Endothelial cell (in vitro differentiated cells): ENCODE measurements at regions not wholly inside any gene's neighbourhood (a gene's known extent, or its start where the extent isn't known, plus 50 kb on each side); places are given as distances from the start of the nearest gene placed in this dataset.

ENCODE experiments used
- DNase-seq: peaks from one replicate; pipeline ENCODE4 v3.0.0; 2021; ENCODE audit warnings: low spot score
- H3K27ac Mint-ChIP-seq: one replicate; pipeline ENCODE4 v1.8.0; 2021; ENCODE audit warnings: mixed read lengths, inconsistent platforms; ENCODE audit not compliant: unreplicated experiment
- H3K27me3 Mint-ChIP-seq: one replicate; pipeline ENCODE4 v1.8.0; 2021; ENCODE audit warnings: mild to moderate bottlenecking, moderate library complexity, mixed read lengths, inconsistent platforms; ENCODE audit not compliant: unreplicated experiment
- H3K36me3 Mint-ChIP-seq: one replicate; pipeline ENCODE4 v1.8.0; 2021; ENCODE audit warnings: mild to moderate bottlenecking, low read depth, mixed read lengths, inconsistent platforms; ENCODE audit not compliant: unreplicated experiment
- H3K4me1 Mint-ChIP-seq: one replicate; pipeline ENCODE4 v1.8.0; 2021; ENCODE audit warnings: mild to moderate bottlenecking, mixed read lengths, inconsistent platforms; ENCODE audit not compliant: unreplicated experiment
- H3K4me3 Mint-ChIP-seq: one replicate; pipeline ENCODE4 v1.8.0; 2021; ENCODE audit warnings: mild to moderate bottlenecking, mixed read lengths, inconsistent platforms; ENCODE audit not compliant: unreplicated experiment
- H3K9me3 Mint-ChIP-seq: one replicate; pipeline ENCODE4 v1.8.0; 2021; ENCODE audit warnings: mixed read lengths, inconsistent platforms; ENCODE audit not compliant: unreplicated experiment
- TF ChIP-seq, protein P1 (sequence below): fragments of 200-600 bp; sonication (generic); IDR thresholded peaks from one replicate; pipeline ENCODE4 v1.5.0; 2021; ENCODE audit warnings: antibody characterized with exemption; ENCODE audit not compliant: unreplicated experiment

DNA sequence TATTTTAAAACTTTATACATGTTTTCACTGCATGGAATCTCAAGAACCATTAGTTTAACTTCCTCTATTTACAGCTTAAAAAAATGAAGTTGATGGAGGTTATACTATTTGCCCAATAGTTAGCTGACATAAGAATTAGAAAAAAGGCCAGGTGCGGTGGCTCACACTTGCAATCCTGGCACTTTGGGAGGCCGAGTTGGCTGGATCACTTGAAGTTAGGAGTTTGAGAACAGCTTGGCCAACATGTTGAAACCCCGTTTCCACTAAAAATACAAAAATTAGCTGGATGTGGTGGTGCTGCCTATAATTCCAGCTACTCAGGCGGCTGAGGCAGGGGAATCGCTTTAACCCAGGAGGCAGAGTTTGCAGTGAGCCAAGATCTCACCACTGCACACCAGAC lies 125.1 kb upstream of the CDH19 start:
- TF ChIP-seq, protein P1, sequence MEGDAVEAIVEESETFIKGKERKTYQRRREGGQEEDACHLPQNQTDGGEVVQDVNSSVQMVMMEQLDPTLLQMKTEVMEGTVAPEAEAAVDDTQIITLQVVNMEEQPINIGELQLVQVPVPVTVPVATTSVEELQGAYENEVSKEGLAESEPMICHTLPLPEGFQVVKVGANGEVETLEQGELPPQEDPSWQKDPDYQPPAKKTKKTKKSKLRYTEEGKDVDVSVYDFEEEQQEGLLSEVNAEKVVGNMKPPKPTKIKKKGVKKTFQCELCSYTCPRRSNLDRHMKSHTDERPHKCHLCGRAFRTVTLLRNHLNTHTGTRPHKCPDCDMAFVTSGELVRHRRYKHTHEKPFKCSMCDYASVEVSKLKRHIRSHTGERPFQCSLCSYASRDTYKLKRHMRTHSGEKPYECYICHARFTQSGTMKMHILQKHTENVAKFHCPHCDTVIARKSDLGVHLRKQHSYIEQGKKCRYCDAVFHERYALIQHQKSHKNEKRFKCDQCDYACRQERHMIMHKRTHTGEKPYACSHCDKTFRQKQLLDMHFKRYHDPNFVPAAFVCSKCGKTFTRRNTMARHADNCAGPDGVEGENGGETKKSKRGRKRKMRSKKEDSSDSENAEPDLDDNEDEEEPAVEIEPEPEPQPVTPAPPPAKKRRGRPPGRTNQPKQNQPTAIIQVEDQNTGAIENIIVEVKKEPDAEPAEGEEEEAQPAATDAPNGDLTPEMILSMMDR, result no peak
- DNase-seq, result no peak
- Mint-ChIP-seq H3K4me1 (no peaks in the 10 kb centered on the region), H3K9me3 (no peaks in the 10 kb centered on the region), H3K4me3 (no peak overlapping the region), H3K27me3 (peaks cover 2% of the 10 kb centered on the region), H3K36me3 (no peaks in the 10 kb centered on the region), H3K27ac (no peak overlapping the region)

DNA sequence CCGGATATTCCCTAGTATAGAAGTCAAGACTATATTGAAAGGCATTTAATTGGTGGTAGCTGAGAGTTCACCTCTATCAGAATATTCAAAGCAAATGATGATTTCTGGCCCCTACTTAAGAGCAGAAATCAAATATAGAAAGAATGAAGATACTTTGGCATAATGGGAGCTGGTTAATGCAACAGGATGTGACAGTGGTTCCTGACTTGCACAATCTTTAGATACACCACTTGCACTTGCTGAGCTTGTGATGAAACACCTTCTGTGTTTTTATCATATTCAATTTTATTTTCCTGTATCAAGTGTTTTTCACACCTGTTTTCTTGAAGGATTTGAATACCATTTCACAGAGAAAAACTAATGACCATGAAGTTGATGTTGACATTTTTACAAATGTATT lies 124.1 kb upstream of the CDH19 start:
- no peak for DNase-seq
- TF ChIP-seq, protein P1, result no peak
- Mint-ChIP-seq H3K4me1 (no peaks in the 10 kb centered on the region), H3K27me3 (peaks cover 2% of the 10 kb centered on the region), H3K9me3 (no peaks in the 10 kb centered on the region), H3K4me3 (no peak overlapping the region), H3K27ac (no peak overlapping the region), H3K36me3 (no peaks in the 10 kb centered on the region)

DNA sequence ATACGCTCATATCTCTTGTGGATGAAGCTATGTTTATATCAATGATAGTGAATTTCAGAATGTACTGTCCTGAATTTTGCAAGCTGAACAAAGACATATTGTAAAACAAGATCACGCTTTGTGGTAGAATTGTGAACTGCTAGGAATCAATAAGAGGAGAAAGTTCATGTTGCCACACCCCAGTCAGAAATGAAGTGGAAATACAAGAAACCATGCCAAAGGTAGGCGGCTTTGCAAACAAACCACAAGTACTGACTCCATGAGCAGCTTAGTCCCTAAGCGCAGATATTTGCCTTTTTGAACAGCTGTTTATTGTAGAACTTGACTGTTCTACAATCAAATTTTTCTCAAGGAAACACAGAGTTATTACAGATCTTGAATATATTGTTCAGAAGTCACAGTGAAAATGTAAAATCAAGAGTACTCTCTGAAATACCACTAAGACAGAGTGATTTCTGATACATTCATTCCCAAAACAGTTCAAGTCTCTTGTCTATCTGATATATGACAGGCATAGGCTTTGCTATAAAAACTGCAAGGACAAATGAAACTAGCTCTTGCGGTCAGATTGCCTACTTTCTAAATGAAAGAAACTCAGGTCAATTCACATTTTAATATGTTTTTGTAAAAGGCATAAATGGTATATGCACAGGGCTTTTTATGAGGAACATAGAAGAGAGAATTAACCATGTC lies 120.9 kb upstream of the CDH19 start:
- Mint-ChIP-seq H3K4me3 (no peak overlapping the region), H3K4me1 (no peaks in the 10 kb centered on the region), H3K9me3 (no peaks in the 10 kb centered on the region), H3K27ac (no peak overlapping the region), H3K27me3 (no peaks in the 10 kb centered on the region), H3K36me3 (no peaks in the 10 kb centered on the region)
- DNase-seq, result no peak
- TF ChIP-seq, protein P1, result no peak

DNA sequence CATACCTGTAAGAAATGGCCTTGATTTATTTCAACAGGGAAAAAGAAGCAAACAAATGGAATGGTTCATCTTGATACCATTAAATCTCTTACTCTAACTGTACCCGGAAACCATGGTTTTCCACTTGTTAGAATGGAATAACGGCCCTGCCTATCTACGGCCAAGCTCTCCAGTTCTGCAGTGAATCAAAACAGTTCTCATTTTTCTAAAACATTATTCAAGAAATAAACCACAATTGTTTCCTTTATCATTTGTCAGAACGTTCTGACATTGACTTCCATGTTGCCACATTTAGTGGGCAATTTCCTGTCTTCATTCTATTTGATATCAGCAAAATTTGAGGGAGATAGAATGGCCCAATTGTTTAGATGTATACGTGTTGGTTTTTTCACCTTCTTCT lies 118.8 kb upstream of the CDH19 start:
- no peak overlapping the region for H3K4me3 Mint-ChIP-seq
- H3K27me3 Mint-ChIP-seq, result no peaks in the 10 kb centered on the region
- TF ChIP-seq, protein P1, result no peak
- H3K36me3 Mint-ChIP-seq, result no peaks in the 10 kb centered on the region
- no peaks in the 10 kb centered on the region for H3K4me1 Mint-ChIP-seq
- H3K27ac Mint-ChIP-seq, result no peak overlapping the region
- DNase-seq, result no peak
- H3K9me3 Mint-ChIP-seq, result no peaks in the 10 kb centered on the region

DNA sequence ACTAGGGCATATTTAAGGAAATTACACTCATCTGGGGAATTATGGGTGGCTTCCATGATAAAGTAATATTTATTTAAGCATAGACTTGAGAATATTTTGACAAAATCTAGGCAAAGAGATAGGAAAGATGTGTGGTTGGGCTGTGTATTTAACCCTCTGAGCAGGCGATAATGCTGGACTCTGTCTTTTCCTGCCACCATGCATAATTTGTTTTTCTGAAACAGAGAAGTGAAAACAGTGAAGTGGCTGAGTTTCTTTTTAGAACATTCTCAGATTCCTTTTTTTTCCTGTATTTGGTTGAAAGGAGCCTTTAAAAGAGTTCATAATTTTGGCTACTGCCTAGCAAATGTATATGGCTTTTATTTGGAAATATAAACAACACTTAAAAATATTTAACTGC lies 104.8 kb upstream of the CDH19 start:
- H3K4me1 Mint-ChIP-seq, result no peaks in the 10 kb centered on the region
- no peak for DNase-seq
- H3K4me3 Mint-ChIP-seq, result no peak overlapping the region
- no peak overlapping the region for H3K27ac Mint-ChIP-seq
- H3K27me3 Mint-ChIP-seq, result no peaks in the 10 kb centered on the region
- H3K9me3 Mint-ChIP-seq, result no peaks in the 10 kb centered on the region
- no peaks in the 10 kb centered on the region for H3K36me3 Mint-ChIP-seq
- TF ChIP-seq, protein P1, result no peak
